Tibial nerve (tissue), 4 donors: ENCODE measurements at regions not wholly inside any gene's neighbourhood (a gene's known extent, or its start where the extent isn't known, plus 50 kb on each side); places are given as distances from the start of the nearest gene placed in this dataset.

Experiments
- DNase-seq, 2 donors: peaks; one replicate each; pipeline ENCODE4 v3.0.0-alpha.2; 2019; ENCODE audit warnings: low spot score in 2 of 2
- H3K27ac ChIP-seq, 4 donors: fragments of 200-600 bp; sonication (generic) in 3 of 4; one replicate each; pipeline ENCODE4 v1.5.1; 2017 to 2019; ENCODE audit warnings: mild to moderate bottlenecking in 1 of 4
- H3K27me3 ChIP-seq, 2 donors: fragments of 200-600 bp; sonication (generic) in 1 of 2; one replicate each; pipeline versions ENCODE4 v1.5.1 to v1.6.0; 2017 to 2019
- H3K36me3 ChIP-seq, 3 donors: fragments of 200-600 bp; sonication (generic); one replicate each; pipeline ENCODE4 v1.5.1; 2018 to 2019
- H3K4me1 ChIP-seq, 4 donors: fragments of 200-600 bp; sonication (generic) in 3 of 4; one replicate each; pipeline ENCODE4 v1.5.1; 2017 to 2019
- H3K4me3 ChIP-seq, 4 donors: fragments of 200-600 bp; sonication (generic) in 3 of 4; one replicate each; pipeline ENCODE4 v1.5.1; 2017 to 2019; ENCODE audit warnings: mild to moderate bottlenecking in 1 of 4, moderate library complexity in 1 of 4
- H3K9me3 ChIP-seq, 4 donors: fragments of 200-600 bp; sonication (generic) in 3 of 4; one replicate each; pipeline ENCODE4 v1.5.1; 2017 to 2019
- EP300 ChIP-seq, 2 donors: sonication (generic); formaldehyde crosslinking; IDR thresholded peaks; one replicate each; pipeline ENCODE4 v1.6.1; 2017; ENCODE audit warnings: antibody characterized with exemption in 2 of 2, mild to moderate bottlenecking in 1 of 2
- POLR2A ChIP-seq, 2 donors: fragments of 450-650 bp; IDR thresholded peaks; one replicate each; pipeline ENCODE4 v1.6.1; 2017; ENCODE audit warnings: antibody characterized with exemption in 2 of 2, mild to moderate bottlenecking in 2 of 2, moderate library complexity in 2 of 2
- WGBS, 2 donors: methylation state at CpG; one replicate each; pipeline ENCODE4 v1.1.5; 2018; 5-methylcytosine and 5-hydroxymethylcytosine counted together
- TF ChIP-seq, protein P1 (sequence below), 5 experiments: fragments of 200-600 bp in 3 of 5; fragments of 450-650 bp in 2 of 5; sonication (generic) in 3 of 5; IDR thresholded peaks; one replicate each; pipeline ENCODE4 v1.5.1; 2016 to 2019; ENCODE audit warnings: antibody characterized with exemption in 5 of 5, mild to moderate bottlenecking in 3 of 5, moderate library complexity in 2 of 5

GRCh38 chr12:68532887-68533248 lies 77.8 kb upstream of the RAP1B start:
- no peak for DNase-seq
- Histone ChIP-seq H3K9me3 (peaks cover 0 to 2% (median 0%) of the 10 kb centered on the region in 4 donors), H3K27me3 (no peaks in the 10 kb centered on the region), H3K36me3 (no peaks in the 10 kb centered on the region), H3K4me3 (no peak overlapping the region), H3K4me1 (peaks cover 0 to 27% (median 0%) of the 10 kb centered on the region in 4 donors), H3K27ac (peak overlapping the region in 2 of 4 donors; percentile 68 to 71)
- TF ChIP-seq, protein P1, sequence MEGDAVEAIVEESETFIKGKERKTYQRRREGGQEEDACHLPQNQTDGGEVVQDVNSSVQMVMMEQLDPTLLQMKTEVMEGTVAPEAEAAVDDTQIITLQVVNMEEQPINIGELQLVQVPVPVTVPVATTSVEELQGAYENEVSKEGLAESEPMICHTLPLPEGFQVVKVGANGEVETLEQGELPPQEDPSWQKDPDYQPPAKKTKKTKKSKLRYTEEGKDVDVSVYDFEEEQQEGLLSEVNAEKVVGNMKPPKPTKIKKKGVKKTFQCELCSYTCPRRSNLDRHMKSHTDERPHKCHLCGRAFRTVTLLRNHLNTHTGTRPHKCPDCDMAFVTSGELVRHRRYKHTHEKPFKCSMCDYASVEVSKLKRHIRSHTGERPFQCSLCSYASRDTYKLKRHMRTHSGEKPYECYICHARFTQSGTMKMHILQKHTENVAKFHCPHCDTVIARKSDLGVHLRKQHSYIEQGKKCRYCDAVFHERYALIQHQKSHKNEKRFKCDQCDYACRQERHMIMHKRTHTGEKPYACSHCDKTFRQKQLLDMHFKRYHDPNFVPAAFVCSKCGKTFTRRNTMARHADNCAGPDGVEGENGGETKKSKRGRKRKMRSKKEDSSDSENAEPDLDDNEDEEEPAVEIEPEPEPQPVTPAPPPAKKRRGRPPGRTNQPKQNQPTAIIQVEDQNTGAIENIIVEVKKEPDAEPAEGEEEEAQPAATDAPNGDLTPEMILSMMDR (IDR thresholded peaks at IDR 0.05), result no peak
- TF ChIP-seq POLR2A (IDR thresholded peaks at IDR 0.05) (no peak), EP300 (IDR thresholded peaks at IDR 0.05) (no peak)
- 83 to 86% methylated on average over 2 of the region's 2 CpGs for WGBS, 2 donors

DNA sequence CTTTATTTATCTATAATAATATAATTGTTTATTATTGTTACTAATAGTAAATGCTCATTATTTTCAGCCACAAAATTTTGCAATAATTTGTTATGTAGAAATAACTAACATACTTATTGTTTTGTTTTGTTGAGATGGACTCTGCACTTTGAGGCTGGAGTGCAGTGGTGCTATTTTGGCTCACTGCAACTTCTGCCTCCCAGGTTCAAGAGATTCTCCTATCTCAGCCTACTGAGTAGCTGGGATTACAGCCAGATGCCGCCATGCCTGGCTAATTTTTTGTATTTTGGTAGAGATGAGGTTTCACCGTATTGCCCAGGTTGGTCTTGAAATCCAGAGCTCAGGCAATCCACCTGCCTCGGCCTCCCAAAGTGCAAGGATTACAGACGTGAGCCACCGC lies 76.6 kb upstream of the RAP1B start:
- no peak for TF ChIP-seq POLR2A (IDR thresholded peaks at IDR 0.05)
- TF ChIP-seq EP300 (IDR thresholded peaks at IDR 0.05), result no peak
- TF ChIP-seq, protein P1 (IDR thresholded peaks at IDR 0.05), result no peak
- 94 to 96% methylated on average over 5 of the region's 5 CpGs for WGBS, 2 donors
- H3K27me3 ChIP-seq, result no peaks in the 10 kb centered on the region
- no peak overlapping the region for H3K27ac ChIP-seq
- peaks cover 0 to 38% (median 4%) of the 10 kb centered on the region in 4 donors for H3K4me1 ChIP-seq
- peaks cover 0 to 2% (median 0%) of the 10 kb centered on the region in 4 donors for H3K9me3 ChIP-seq
- no peak overlapping the region for H3K4me3 ChIP-seq
- no peaks in the 10 kb centered on the region for H3K36me3 ChIP-seq
- no peak for DNase-seq

GRCh38 chr12:68536885-68537485 lies 73.7 kb upstream of the RAP1B start:
- Histone ChIP-seq H3K36me3 (no peaks in the 10 kb centered on the region), H3K27me3 (no peaks in the 10 kb centered on the region), H3K4me1 (peaks cover 0 to 31% (median 4%) of the 10 kb centered on the region in 4 donors), H3K9me3 (peaks cover 0 to 2% (median 0%) of the 10 kb centered on the region in 4 donors), H3K4me3 (no peak overlapping the region), H3K27ac (no peak overlapping the region)
- 63 to 75% methylated on average over 6 of the region's 6 CpGs for WGBS, 2 donors
- no peak for DNase-seq
- no peak for TF ChIP-seq EP300 (IDR thresholded peaks at IDR 0.05)
- TF ChIP-seq POLR2A (IDR thresholded peaks at IDR 0.05), result no peak
- TF ChIP-seq, protein P1 (IDR thresholded peaks at IDR 0.05), result no peak

GRCh38 chr12:68537571-68537970 lies 73.1 kb upstream of the RAP1B start:
- no peak for DNase-seq
- Histone ChIP-seq H3K4me1 (peaks cover 0 to 31% (median 4%) of the 10 kb centered on the region in 4 donors), H3K9me3 (peaks cover 0 to 2% (median 0%) of the 10 kb centered on the region in 4 donors), H3K36me3 (no peaks in the 10 kb centered on the region), H3K27ac (no peak overlapping the region), H3K27me3 (no peaks in the 10 kb centered on the region), H3K4me3 (no peak overlapping the region)
- TF ChIP-seq, protein P1 (IDR thresholded peaks at IDR 0.05), result no peak
- TF ChIP-seq POLR2A (IDR thresholded peaks at IDR 0.05) (no peak), EP300 (IDR thresholded peaks at IDR 0.05) (no peak)
- 98 to 99% methylated on average over 2 of the region's 2 CpGs for whole genome bisulfite sequencing, 2 donors

DNA sequence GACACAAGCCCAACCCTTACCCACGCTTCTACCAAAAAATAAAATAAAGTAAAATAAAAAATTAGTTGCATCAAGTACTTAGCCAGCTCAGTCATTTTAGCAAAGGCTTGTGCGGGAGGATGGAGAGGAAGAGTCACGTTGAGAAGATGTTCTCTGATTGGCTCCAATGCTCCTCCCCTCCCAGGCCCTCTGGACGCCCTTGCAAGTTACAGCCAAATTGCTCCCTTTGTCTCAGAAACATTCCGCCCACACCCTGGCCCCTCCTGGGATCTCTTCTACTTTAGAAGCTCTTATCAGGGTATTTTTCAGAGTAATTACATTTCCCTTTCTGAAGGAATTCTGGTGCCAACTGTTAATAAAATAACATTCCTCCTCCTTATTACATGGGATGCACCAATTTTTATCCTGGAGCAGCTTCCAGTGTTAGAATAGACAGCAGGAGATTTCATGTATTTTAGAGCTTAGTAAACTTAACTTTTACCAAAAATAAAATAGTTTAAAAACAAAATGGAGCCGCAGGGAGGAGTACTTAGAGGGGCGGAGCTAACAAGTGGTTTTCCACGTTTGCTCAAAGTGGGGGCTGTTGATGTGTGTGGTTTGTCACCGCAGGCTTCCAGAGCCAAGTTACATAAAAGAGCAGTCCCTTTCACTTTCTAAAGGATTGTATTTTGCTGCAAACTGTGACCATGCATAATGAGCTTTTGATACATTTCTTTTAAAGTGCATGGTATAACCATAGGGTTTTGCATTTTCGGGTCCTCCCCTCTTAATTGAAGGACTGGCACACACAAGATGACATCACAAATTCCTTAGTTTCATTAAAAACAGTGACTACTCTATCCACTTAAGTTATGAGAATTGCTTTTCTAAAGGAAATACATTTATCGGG lies 71.7 kb upstream of the RAP1B start:
- peak overlapping the region; percentile 8 to 45 (median 18) for H3K4me3 ChIP-seq
- 12 to 14% methylated on average over 11 of the region's 11 CpGs for WGBS, 2 donors
- DNase-seq, result peak; percentile 57 to 67
- H3K36me3 ChIP-seq, result no peaks in the 10 kb centered on the region
- TF ChIP-seq, protein P1 (IDR thresholded peaks at IDR 0.05), result no peak
- peak in 1 of 2 donors; percentile 30 for TF ChIP-seq EP300 (IDR thresholded peaks at IDR 0.05)
- no peak for TF ChIP-seq POLR2A (IDR thresholded peaks at IDR 0.05)
- no peaks in the 10 kb centered on the region for H3K27me3 ChIP-seq
- no peaks in the 10 kb centered on the region for H3K9me3 ChIP-seq
- H3K4me1 ChIP-seq, result peaks cover 0 to 31% (median 4%) of the 10 kb centered on the region in 4 donors
- H3K27ac ChIP-seq, result peak overlapping the region; percentile 46 to 85 (median 68)
